GM12864 (cell line): ENCODE measurements at regions not wholly inside any gene's neighbourhood (a gene's known extent, or its start where the extent isn't known, plus 50 kb on each side); places are given as distances from the start of the nearest gene placed in this dataset.

Source experiments
- DNase-seq: peaks from one replicate; pipeline ENCODE4 v3.0.0-alpha.2; 2011; ENCODE audit warnings: low read depth
- H3K4me3 ChIP-seq: 2 replicates; pipeline ENCODE4 v1.5.1; 2011; ENCODE audit warnings: mild to moderate bottlenecking, low read depth, low read length, control low read depth
- TF ChIP-seq, protein P1 (sequence below): IDR thresholded peaks from 2 replicates; pipeline ENCODE4 v1.5.1; 2011; ENCODE audit warnings: low read depth, mild to moderate bottlenecking, moderate library complexity, low read length, control low read depth, inconsistent platforms; ENCODE audit errors: missing control alignments

DNA sequence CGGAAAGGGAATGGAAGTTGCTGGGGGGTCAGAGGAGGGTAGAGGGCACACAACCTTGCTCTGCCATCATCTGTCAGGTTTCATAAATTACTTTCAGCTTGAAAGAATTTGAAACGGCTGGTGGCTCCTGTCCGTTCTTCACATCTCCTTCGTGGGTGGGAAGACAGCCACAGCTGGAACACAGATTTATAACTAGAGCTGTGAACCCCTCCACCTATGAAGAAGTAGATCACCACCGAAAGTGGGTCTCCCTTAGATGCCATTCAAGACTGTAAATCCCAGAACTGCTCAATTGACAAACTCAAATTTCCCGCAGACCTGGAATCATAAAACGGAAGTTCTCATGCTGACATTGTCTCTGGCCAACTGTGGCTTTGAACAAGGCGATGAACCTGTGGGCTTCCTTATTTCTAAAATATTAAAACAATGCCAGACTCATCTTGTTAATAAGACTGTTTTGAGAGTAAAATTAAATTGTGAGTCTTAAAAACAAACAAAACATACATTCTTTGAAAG, 65.3 kb downstream of the BTBD3 start:
- no peak overlapping the region for H3K4me3 ChIP-seq
- DNase-seq = no peak
- TF ChIP-seq, protein P1, sequence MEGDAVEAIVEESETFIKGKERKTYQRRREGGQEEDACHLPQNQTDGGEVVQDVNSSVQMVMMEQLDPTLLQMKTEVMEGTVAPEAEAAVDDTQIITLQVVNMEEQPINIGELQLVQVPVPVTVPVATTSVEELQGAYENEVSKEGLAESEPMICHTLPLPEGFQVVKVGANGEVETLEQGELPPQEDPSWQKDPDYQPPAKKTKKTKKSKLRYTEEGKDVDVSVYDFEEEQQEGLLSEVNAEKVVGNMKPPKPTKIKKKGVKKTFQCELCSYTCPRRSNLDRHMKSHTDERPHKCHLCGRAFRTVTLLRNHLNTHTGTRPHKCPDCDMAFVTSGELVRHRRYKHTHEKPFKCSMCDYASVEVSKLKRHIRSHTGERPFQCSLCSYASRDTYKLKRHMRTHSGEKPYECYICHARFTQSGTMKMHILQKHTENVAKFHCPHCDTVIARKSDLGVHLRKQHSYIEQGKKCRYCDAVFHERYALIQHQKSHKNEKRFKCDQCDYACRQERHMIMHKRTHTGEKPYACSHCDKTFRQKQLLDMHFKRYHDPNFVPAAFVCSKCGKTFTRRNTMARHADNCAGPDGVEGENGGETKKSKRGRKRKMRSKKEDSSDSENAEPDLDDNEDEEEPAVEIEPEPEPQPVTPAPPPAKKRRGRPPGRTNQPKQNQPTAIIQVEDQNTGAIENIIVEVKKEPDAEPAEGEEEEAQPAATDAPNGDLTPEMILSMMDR = no peak

GRCh38 chr20:11986954-11987353, 69.3 kb downstream of the BTBD3 start:
- TF ChIP-seq, protein P1 = no peak
- H3K4me3 ChIP-seq = no peak overlapping the region
- no peak for DNase-seq

DNA sequence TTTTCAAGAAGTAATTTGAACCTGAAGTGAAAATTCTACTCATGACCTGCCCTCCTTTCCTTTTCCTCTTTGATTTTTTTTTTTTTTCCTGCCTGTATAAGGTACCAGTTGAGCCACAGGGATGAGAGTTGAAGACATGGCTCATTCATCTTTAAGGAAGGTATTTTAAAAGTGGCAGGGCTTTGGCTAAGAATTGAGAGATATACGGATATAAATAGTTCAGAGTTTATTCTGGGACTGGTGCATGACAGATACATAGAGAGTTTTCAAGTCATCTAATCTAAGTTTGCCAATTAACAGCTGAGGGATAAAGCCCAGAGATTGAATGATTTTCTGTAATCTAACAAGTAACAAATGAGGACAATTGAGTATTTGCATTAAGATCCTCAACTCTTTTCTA, 69.8 kb downstream of the BTBD3 start:
- TF ChIP-seq, protein P1 = no peak
- no peak overlapping the region for H3K4me3 ChIP-seq
- DNase-seq = no peak

GRCh38 chr20:11989018-11989771, 71.5 kb downstream of the BTBD3 start:
- DNase-seq = no peak
- H3K4me3 ChIP-seq = no peak overlapping the region
- TF ChIP-seq, protein P1 = no peak

DNA sequence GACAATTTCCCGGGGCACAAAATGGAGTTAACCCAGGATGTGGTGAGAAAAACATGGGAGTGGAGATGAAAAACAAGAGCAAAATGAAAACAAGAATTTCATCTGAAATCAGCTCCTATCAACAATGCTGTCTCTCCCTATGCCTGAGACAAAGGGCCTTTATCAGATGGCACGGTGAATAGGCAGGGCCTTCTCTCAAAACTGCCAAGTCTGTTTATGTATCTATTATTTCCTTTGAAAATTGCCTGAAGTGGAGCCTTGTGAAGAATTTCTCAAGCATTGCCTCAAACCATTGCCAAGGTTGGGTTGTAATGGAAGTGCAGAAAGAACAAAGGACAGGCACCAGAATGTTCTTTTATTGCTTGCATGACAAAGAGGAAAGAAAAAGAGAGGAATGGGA, 74.7 kb downstream of the BTBD3 start:
- H3K4me3 ChIP-seq = no peak overlapping the region
- TF ChIP-seq, protein P1 = no peak
- DNase-seq = no peak

GRCh38 chr20:11993886-11994461, 76.3 kb downstream of the BTBD3 start:
- no peak overlapping the region for H3K4me3 ChIP-seq
- TF ChIP-seq, protein P1 = no peak
- no peak for DNase-seq
